B cell (primary cell): ENCODE measurements at regions not wholly inside any gene's neighbourhood (a gene's known extent, or its start where the extent isn't known, plus 50 kb on each side); places are given as distances from the start of the nearest gene placed in this dataset.

ENCODE experiments used
- ATAC-seq: fragments of 200-7000 bp; cut with Tn5 transposase; one replicate; pipeline ENCODE4 v1.10.0; 2021; ENCODE audit warnings: low read depth, mild to moderate bottlenecking, moderate number of reproducible peaks, moderate library complexity
- CTCF ChIA-PET: fragments of 350-600 bp; sonication (Branson Sonifier 250); formaldehyde crosslinking; loops from one replicate; lab custom pipeline; 2021; ENCODE audit warnings: antibody characterized with exemption, inconsistent platforms; lab: Charles Lee
- POLR2A ChIA-PET: fragments of 350-600 bp; sonication (Branson Sonifier 250); formaldehyde crosslinking; loops from one replicate; lab custom pipeline; 2021; ENCODE audit warnings: antibody characterized with exemption; lab: Charles Lee
- DNase-seq: peaks from one replicate; pipeline ENCODE4 v3.0.0; 2013
- H2AFZ ChIP-seq: 2 replicates; pipeline ENCODE4 v1.6.1; 2012; ENCODE audit warnings: mild to moderate bottlenecking, low read depth, low read length; ENCODE audit not compliant: insufficient read depth, poor library complexity, severe bottlenecking
- H3K27ac ChIP-seq, 2 donors: 1 replicate in 1 of 2; 2 replicates in 1 of 2; pipeline ENCODE4 v1.5.1; 2012 to 2013; ENCODE audit warnings: low read length in 2 of 2, mild to moderate bottlenecking in 2 of 2, moderate library complexity in 1 of 2
- H3K27me3 ChIP-seq, 4 experiments: fragments of 200-600 bp in 1 of 4; sonication (generic) in 1 of 4; replicated peaks in 1 of 4; 1 replicate in 2 of 4; 2 replicates in 2 of 4; pipeline versions ENCODE4 v1.6.1 to v1.7.0; 2013 to 2016; ENCODE audit warnings: low read length in 3 of 4, mild to moderate bottlenecking in 2 of 4, mixed read lengths in 1 of 4, moderate library complexity in 1 of 4; ENCODE audit not compliant: insufficient read depth in 4 of 4, control insufficient read depth in 3 of 4; ENCODE audit errors: control extremely low read depth in 1 of 4
- H3K36me3 ChIP-seq, 2 experiments: replicated peaks in 1 of 2; 1 replicate in 1 of 2; 2 replicates in 1 of 2; pipeline versions ENCODE4 v1.6.1 to v1.7.1; 2013; ENCODE audit warnings: low read length in 1 of 2; ENCODE audit not compliant: insufficient read depth in 2 of 2, control insufficient read depth in 1 of 2; ENCODE audit errors: control extremely low read depth in 1 of 2, extremely low read depth in 1 of 2
- H3K4me1 ChIP-seq, 2 donors: fragments of 200-600 bp in 1 of 2; sonication (generic) in 1 of 2; 1 replicate in 1 of 2; 2 replicates in 1 of 2; pipeline versions ENCODE4 v1.5.1 to v1.6.1; 2013 to 2017; ENCODE audit warnings: low read length in 2 of 2; ENCODE audit not compliant: control insufficient read depth in 2 of 2, insufficient read depth in 2 of 2
- H3K4me2 ChIP-seq: replicated peaks from 2 replicates; pipeline ENCODE3; 2012; ENCODE audit warnings: mild to moderate bottlenecking, low read depth, low read length; ENCODE audit not compliant: poor library complexity, severe bottlenecking
- H3K4me3 ChIP-seq, 5 experiments: fragments of 200-600 bp in 1 of 5; sonication (generic) in 1 of 5; 1 replicate in 3 of 5; 2 replicates in 2 of 5; pipeline versions ENCODE4 v1.5.1 to v1.7.0; 2011 to 2016; ENCODE audit warnings: low read length in 4 of 5, mild to moderate bottlenecking in 4 of 5, low read depth in 2 of 5, control low read depth in 1 of 5, moderate library complexity in 1 of 5; ENCODE audit not compliant: insufficient read depth in 1 of 5; ENCODE audit errors: control extremely low read depth in 1 of 5, extremely low read depth in 1 of 5
- H3K79me2 ChIP-seq: fragments of 200-600 bp; sonication (generic); one replicate; pipeline ENCODE4 v1.6.0; 2016; ENCODE audit warnings: low read length; ENCODE audit not compliant: control insufficient read depth, insufficient read depth
- H3K9ac ChIP-seq: fragments of 200-600 bp; sonication (generic); 2 replicates; pipeline ENCODE4 v1.6.1; 2017; ENCODE audit warnings: mild to moderate bottlenecking, low read length, moderate library complexity
- H3K9me3 ChIP-seq, 3 donors: one replicate each; pipeline versions ENCODE4 v1.6.1 to v1.7.1; 2013; ENCODE audit warnings: low read length in 2 of 3; ENCODE audit not compliant: control insufficient read depth in 2 of 3, insufficient read depth in 1 of 3; ENCODE audit errors: control extremely low read depth in 1 of 3
- H4K20me1 ChIP-seq: 2 replicates; pipeline ENCODE4 v1.6.0; 2012; ENCODE audit warnings: mild to moderate bottlenecking, low read length; ENCODE audit not compliant: insufficient read depth, control insufficient read depth, poor library complexity, severe bottlenecking
- H3K27ac Mint-ChIP-seq: one replicate; pipeline ENCODE4 v1.8.0; 2021; ENCODE audit warnings: mixed read lengths
- H3K27me3 Mint-ChIP-seq: one replicate; pipeline ENCODE4 v1.8.0; 2021; ENCODE audit warnings: mixed read lengths
- H3K4me1 Mint-ChIP-seq: one replicate; pipeline ENCODE4 v1.8.0; 2021; ENCODE audit warnings: mixed read lengths
- H3K4me3 Mint-ChIP-seq: one replicate; pipeline ENCODE4 v1.8.0; 2021; ENCODE audit warnings: mixed read lengths
- H3K9me3 Mint-ChIP-seq: one replicate; pipeline ENCODE4 v1.8.0; 2022; ENCODE audit warnings: mixed read lengths; ENCODE audit not compliant: insufficient read depth
- EZH2 ChIP-seq: IDR thresholded peaks from 2 replicates; pipeline ENCODE4 v1.6.1; 2012; ENCODE audit warnings: borderline replicate concordance, low read depth, mild to moderate bottlenecking, moderate library complexity, low read length; ENCODE audit not compliant: insufficient read depth, poor library complexity, severe bottlenecking
- WGBS: methylation state at CpG from one replicate; pipeline ENCODE4 v1.1.5; 2013; ENCODE audit warnings: missing lambda C conversion rate; ENCODE audit not compliant: insufficient coverage; 5-methylcytosine and 5-hydroxymethylcytosine counted together
- intact Hi-C: fragments of 100-400 bp; cut with micrococcal nuclease; formaldehyde crosslinking; loops from one replicate; pipeline ENCODE4 v1.10.0; 2022
- TF ChIP-seq, protein P1 (sequence below): fragments of 200-600 bp; IDR thresholded peaks from one replicate; pipeline ENCODE4 v1.8.0; 2022; ENCODE audit warnings: antibody characterized with exemption, mild to moderate bottlenecking

GRCh38 chr2:41867553-41867952 is 180.3 kb upstream of the PKDCC start:
- TF ChIP-seq EZH2 = no peak
- TF ChIP-seq, protein P1, sequence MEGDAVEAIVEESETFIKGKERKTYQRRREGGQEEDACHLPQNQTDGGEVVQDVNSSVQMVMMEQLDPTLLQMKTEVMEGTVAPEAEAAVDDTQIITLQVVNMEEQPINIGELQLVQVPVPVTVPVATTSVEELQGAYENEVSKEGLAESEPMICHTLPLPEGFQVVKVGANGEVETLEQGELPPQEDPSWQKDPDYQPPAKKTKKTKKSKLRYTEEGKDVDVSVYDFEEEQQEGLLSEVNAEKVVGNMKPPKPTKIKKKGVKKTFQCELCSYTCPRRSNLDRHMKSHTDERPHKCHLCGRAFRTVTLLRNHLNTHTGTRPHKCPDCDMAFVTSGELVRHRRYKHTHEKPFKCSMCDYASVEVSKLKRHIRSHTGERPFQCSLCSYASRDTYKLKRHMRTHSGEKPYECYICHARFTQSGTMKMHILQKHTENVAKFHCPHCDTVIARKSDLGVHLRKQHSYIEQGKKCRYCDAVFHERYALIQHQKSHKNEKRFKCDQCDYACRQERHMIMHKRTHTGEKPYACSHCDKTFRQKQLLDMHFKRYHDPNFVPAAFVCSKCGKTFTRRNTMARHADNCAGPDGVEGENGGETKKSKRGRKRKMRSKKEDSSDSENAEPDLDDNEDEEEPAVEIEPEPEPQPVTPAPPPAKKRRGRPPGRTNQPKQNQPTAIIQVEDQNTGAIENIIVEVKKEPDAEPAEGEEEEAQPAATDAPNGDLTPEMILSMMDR = no peak
- ATAC-seq (no peak), DNase-seq (no peak)
- no peaks in the 10 kb centered on the region for H3K4me1 ChIP-seq
- H3K9me3 ChIP-seq = no peaks in the 10 kb centered on the region
- no peaks in the 10 kb centered on the region for H4K20me1 ChIP-seq
- no peak overlapping the region for H3K4me3 ChIP-seq
- no peak overlapping the region for H2AFZ ChIP-seq
- H3K9me3 Mint-ChIP-seq = no peaks in the 10 kb centered on the region
- H3K4me2 ChIP-seq = no peak overlapping the region
- ChIA-PET CTCF (interaction anchor here (4.2 to 12.4 kb wide), 3 partner anchors 12 to 219 kb away, joined by 24 to 352 read pairs (median 26); no protein-coding TSS in a partner anchor), POLR2A (no interaction called here)
- H3K27ac ChIP-seq = no peak overlapping the region
- 70% methylated on average over 2 of the region's 3 CpGs for WGBS
- no peak overlapping the region for H3K9ac ChIP-seq
- peaks cover 15% of the 10 kb centered on the region for H3K27me3 Mint-ChIP-seq
- H3K79me2 ChIP-seq = no peaks in the 10 kb centered on the region
- no peaks in the 10 kb centered on the region for H3K4me1 Mint-ChIP-seq
- peaks cover 0 to 15% (median 2%) of the 10 kb centered on the region in 4 experiments for H3K27me3 ChIP-seq
- H3K27ac Mint-ChIP-seq = no peak overlapping the region
- H3K36me3 ChIP-seq = no peaks in the 10 kb centered on the region
- intact Hi-C loops = loop anchor here (10.0 kb wide), 1 partner anchor 337 kb away; no protein-coding TSS in a partner anchor
- no peak overlapping the region for H3K4me3 Mint-ChIP-seq

DNA sequence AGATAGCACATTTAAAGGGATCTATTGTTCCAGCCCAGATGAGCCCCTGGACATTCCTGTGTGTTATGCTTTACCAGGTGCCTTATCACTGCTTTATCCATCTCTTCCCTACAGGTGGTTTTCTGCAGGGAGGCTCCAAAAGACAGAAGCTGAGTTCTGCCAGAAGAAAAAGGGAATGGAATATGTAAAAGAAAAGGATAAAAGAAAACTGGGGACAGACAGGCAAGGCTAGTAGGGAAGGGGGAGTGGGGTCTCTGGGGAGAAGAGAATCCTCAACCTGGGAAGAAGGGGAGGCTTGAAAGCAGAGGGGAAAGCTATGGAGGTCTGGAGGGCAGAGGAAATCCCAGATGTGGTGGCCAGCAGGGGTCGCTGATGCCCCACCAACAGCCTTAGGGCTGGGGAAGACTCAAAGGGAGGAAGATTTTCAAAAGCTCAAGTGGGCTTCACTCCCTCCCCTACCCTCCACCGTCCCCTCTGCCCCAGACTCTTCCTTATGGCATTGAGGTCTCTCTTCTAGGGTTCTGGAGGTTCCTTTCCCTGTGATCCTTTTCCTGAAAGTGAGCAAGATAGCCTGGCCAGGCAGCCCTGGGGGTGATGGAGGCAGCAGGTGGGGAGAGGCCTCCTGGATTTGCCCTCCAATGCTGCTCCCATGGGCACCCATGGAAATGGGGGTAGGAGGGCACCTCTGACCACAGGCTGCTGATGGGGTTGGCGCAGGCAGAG is 178.1 kb upstream of the PKDCC start:
- Histone ChIP-seq H3K79me2 (no peaks in the 10 kb centered on the region), H3K4me2 (no peak overlapping the region), H3K4me3 (no peak overlapping the region), H3K9me3 (no peaks in the 10 kb centered on the region), H4K20me1 (no peaks in the 10 kb centered on the region), H3K9ac (no peak overlapping the region), H2AFZ (no peak overlapping the region), H3K36me3 (no peaks in the 10 kb centered on the region), H3K4me1 (no peaks in the 10 kb centered on the region), H3K27ac (no peak overlapping the region), H3K27me3 (peaks cover 0 to 9% (median 0%) of the 10 kb centered on the region in 4 experiments)
- Mint-ChIP-seq H3K9me3 (no peaks in the 10 kb centered on the region), H3K4me3 (no peak overlapping the region), H3K27ac (no peak overlapping the region), H3K4me1 (no peaks in the 10 kb centered on the region), H3K27me3 (peaks cover 12% of the 10 kb centered on the region)
- ATAC-seq (peak; percentile 64), DNase-seq (peak; percentile 77)
- TF ChIP-seq, protein P1 = peak; percentile 90
- TF ChIP-seq EZH2 = no peak
- POLR2A ChIA-PET = no interaction called here
- CTCF ChIA-PET = interaction anchor here (0.6 to 12.4 kb wide), 36 partner anchors 9 to 941 kb away, joined by 3 to 352 read pairs (median 4); no protein-coding TSS in a partner anchor
- intact Hi-C loops = loop anchor here (1.0 to 10.0 kb wide), 4 partner anchors 335 to 794 kb away; no protein-coding TSS in a partner anchor
- WGBS = 70% methylated on average over 1 of the region's 3 CpGs
